ENCODE measurements at regions not wholly inside any gene's neighbourhood (a gene's known extent, or its start where the extent isn't known, plus 50 kb on each side); places are given as distances from the start of the nearest gene placed in this dataset.

- dilution Hi-C loops (cut with MboI; ENCODE audit: extremely low pct_ligation_motif_present, low sequenced_read_pairs) (no loop called here), intact Hi-C loops (cut with micrococcal nuclease) (no loop called here)
- Histone ChIP-seq H3K79me2 (ENCODE audit: control insufficient read depth, insufficient read depth, low read length) (no peaks in the 10 kb centered on the region), H3K4me2 (ENCODE audit: insufficient read depth, low read length) (no peak overlapping the region), H3K9ac (replicated peaks; ENCODE audit: extremely low read depth, insufficient read depth, low read length) (no peak overlapping the region), H3K4me1 (ENCODE audit: control insufficient read depth, extremely low read depth, insufficient read depth, low read length) (no peaks in the 10 kb centered on the region), H4K20me1 (replicated peaks; ENCODE audit: control insufficient read depth, extremely low read depth, insufficient read depth, low read length) (no peaks in the 10 kb centered on the region), H3K27me3 (ENCODE audit: control insufficient read depth in 2 of 2, insufficient read depth in 2 of 2, low read length in 2 of 2) (peaks cover 0 to 4% of the 10 kb centered on the region in 2 experiments), H3K9me1 (replicated peaks; ENCODE audit: control insufficient read depth, extremely low read depth, insufficient read depth, low read length) (no peaks in the 10 kb centered on the region), H2AFZ (ENCODE audit: low read depth, low read length) (no peak overlapping the region), H3K36me3 (ENCODE audit: control insufficient read depth in 2 of 2, extremely low read depth in 1 of 2, insufficient read depth in 2 of 2, low read length in 2 of 2) (no peaks in the 10 kb centered on the region), H3K9me3 (replicated peaks; ENCODE audit: control insufficient read depth, insufficient read depth, low read length) (no peaks in the 10 kb centered on the region), H3K4me3 (replicated peaks in 1 of 3; ENCODE audit: insufficient read depth in 1 of 3, low read depth in 1 of 3, low read length in 3 of 3) (no peak overlapping the region), H3K27ac (ENCODE audit: insufficient read depth, low read depth, low read length) (no peak overlapping the region)
- TF ChIP-seq MYC (IDR thresholded peaks at IDR 0.05; ENCODE audit: low read depth, low read length) (no peak), POLR2AphosphoS5 (IDR thresholded peaks at IDR 0.05; ENCODE audit: insufficient read depth, low read depth, low read length) (no peak), EZH2 (IDR thresholded peaks at IDR 0.05; ENCODE audit: borderline replicate concordance, low read depth, low read length, severe bottlenecking) (no peak), GATA2 (IDR thresholded peaks at IDR 0.05; ENCODE audit: insufficient read depth, insufficient read length, low read depth, low read length) (no peak), JUN (IDR thresholded peaks at IDR 0.05; ENCODE audit: borderline replicate concordance, insufficient read depth, insufficient read length, low read depth) (no peak), POLR2A (IDR thresholded peaks at IDR 0.05; ENCODE audit: low read depth, low read length) (no peak), CTCF (IDR thresholded peaks at IDR 0.05; ENCODE audit: extremely low read depth in 1 of 2, insufficient read depth in 1 of 2, low read depth in 1 of 2, low read length in 2 of 2) (no peak), FOS (IDR thresholded peaks at IDR 0.05; ENCODE audit: borderline replicate concordance, insufficient read depth, low read length) (no peak)
- TF ChIP-seq, protein P1, sequence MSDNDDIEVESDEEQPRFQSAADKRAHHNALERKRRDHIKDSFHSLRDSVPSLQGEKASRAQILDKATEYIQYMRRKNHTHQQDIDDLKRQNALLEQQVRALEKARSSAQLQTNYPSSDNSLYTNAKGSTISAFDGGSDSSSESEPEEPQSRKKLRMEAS (IDR thresholded peaks at IDR 0.05; ENCODE audit: insufficient read depth, insufficient read length), result no peak
- CTCF ChIA-PET, result no interaction called here
- no TSS peak for BruUV-seq (replicated peaks)
- DNase-seq (ENCODE audit: low read depth, low spot score), result no peak
- no peak for FAIRE-seq
- POLR2A ChIA-PET, result no interaction called here
These were observed 222.2 kb upstream of the PODXL start for GRCh38 chr7:131778601-131779000.
